ENCODE measurements at regions not wholly inside any gene's neighbourhood (a gene's known extent, or its start where the extent isn't known, plus 50 kb on each side); places are given as distances from the start of the nearest gene placed in this dataset.

GRCh38 chr10:131577786-131578471 lies 266.4 kb upstream of the TCERG1L start:
- Histone ChIP-seq H3K36me3 (ENCODE audit: low read depth, missing control alignments) (no peaks in the 10 kb centered on the region), H3K9me3 (no peaks in the 10 kb centered on the region), H3K4me1 (no peaks in the 10 kb centered on the region), H3K4me3 (no peak overlapping the region), H3K27me3 (no peaks in the 10 kb centered on the region), H3K27ac (no peak overlapping the region)
- intact Hi-C loops (cut with DNase I; ENCODE audit: low total_unique reads), result no loop called here
- WGBS, 2 donors, result 87 to 89% methylated on average over 6 to 23 of the region's 24 CpGs
- no peak for TF ChIP-seq POLR2A (IDR thresholded peaks at IDR 0.05)
- TF ChIP-seq CTCF (IDR thresholded peaks at IDR 0.05), result no peak
- no peak for DNase-seq

GRCh38 chr10:131578472-131578970 lies 267.0 kb upstream of the TCERG1L start:
- intact Hi-C loops (cut with DNase I; ENCODE audit: low total_unique reads), result no loop called here
- Histone ChIP-seq H3K4me3 (no peak overlapping the region), H3K9me3 (no peaks in the 10 kb centered on the region), H3K4me1 (no peaks in the 10 kb centered on the region), H3K36me3 (ENCODE audit: low read depth, missing control alignments) (no peaks in the 10 kb centered on the region), H3K27ac (no peak overlapping the region), H3K27me3 (no peaks in the 10 kb centered on the region)
- WGBS, 2 donors, result 70 to 83% methylated on average over 12 to 16 of the region's 16 CpGs
- TF ChIP-seq POLR2A (IDR thresholded peaks at IDR 0.05), result no peak
- no peak for TF ChIP-seq CTCF (IDR thresholded peaks at IDR 0.05)
- no peak for DNase-seq

GRCh38 chr10:131579251-131580071 lies 267.9 kb upstream of the TCERG1L start:
- intact Hi-C loops (cut with DNase I; ENCODE audit: low total_unique reads), result no loop called here

GRCh38 chr10:131580076-131580652 lies 268.6 kb upstream of the TCERG1L start:
- TF ChIP-seq CTCF (IDR thresholded peaks at IDR 0.05), result no peak
- no peak for TF ChIP-seq POLR2A (IDR thresholded peaks at IDR 0.05)
- 59 to 83% methylated on average over 5 to 11 of the region's 11 CpGs for WGBS, 2 donors
- no peaks in the 10 kb centered on the region for H3K36me3 ChIP-seq (ENCODE audit: low read depth, missing control alignments)
- intact Hi-C loops (cut with DNase I; ENCODE audit: low total_unique reads), result no loop called here
- no peak for DNase-seq
- H3K4me3 ChIP-seq, result no peak overlapping the region
- no peaks in the 10 kb centered on the region for H3K4me1 ChIP-seq
- H3K9me3 ChIP-seq, result no peaks in the 10 kb centered on the region
- no peak overlapping the region for H3K27ac ChIP-seq
- H3K27me3 ChIP-seq, result no peaks in the 10 kb centered on the region

More at GRCh38 chr10:131579251-131580071, 267.9 kb upstream of the TCERG1L start:
- TF ChIP-seq CTCF (IDR thresholded peaks at IDR 0.05) (no peak), POLR2A (IDR thresholded peaks at IDR 0.05) (no peak)
- Histone ChIP-seq H3K27ac (no peak overlapping the region), H3K36me3 (ENCODE audit: low read depth, missing control alignments) (no peaks in the 10 kb centered on the region), H3K27me3 (no peaks in the 10 kb centered on the region), H3K4me1 (no peaks in the 10 kb centered on the region), H3K9me3 (no peaks in the 10 kb centered on the region), H3K4me3 (no peak overlapping the region)
- DNase-seq, result no peak
- WGBS, 2 donors, result 82 to 87% methylated on average over 15 to 19 of the region's 19 CpGs

Measured in testis (tissue), 2 donors.